Activated CD4-positive, alpha-beta T cell treated with anti-CD3 and anti-CD28 coated beads for 1 hour (primary cell): ENCODE measurements at regions not wholly inside any gene's neighbourhood (a gene's known extent, or its start where the extent isn't known, plus 50 kb on each side); places are given as distances from the start of the nearest gene placed in this dataset.
"Not testable (repeated sequence)": the region's sequence is repeated elsewhere in the genome, so short reads cannot be mapped to it uniquely, and the experiment has no call there.

Source experiments
- DNase-seq: peaks from one replicate; pipeline ENCODE4 v3.0.0-alpha.2; 2020

- DNase-seq = no peak
These were observed 950.7 kb upstream of the FANCL start for GRCh38 chr2:59191781-59192180.

DNA sequence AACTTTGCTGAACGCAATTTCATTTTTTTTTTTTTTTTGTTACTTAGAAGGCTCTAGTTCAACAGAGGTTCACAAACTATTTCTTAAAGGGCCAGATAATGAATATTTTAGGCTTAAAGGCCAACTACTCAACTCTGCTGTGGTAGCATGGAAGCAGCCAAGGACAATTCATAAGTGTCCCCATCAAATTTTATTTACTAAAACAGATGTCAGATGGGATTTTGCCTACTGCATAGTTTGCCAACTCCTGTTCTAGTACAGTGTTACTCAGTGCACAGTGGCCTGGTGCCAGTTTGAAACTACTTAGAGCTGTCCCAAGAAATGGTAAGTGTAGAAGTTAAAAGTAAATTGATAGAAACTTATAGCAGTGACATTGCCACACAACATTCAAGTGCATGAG lies 949.4 kb upstream of the FANCL start:
- DNase-seq = no peak

GRCh38 chr2:59184276-59185020 lies 943.3 kb upstream of the FANCL start:
- DNase-seq = no peak

- no peak for DNase-seq
These were observed 941.9 kb upstream of the FANCL start for GRCh38 chr2:59183070-59183469.

GRCh38 chr2:59182249-59182648 lies 941.1 kb upstream of the FANCL start:
- no peak for DNase-seq

GRCh38 chr2:59181347-59181746 lies 940.2 kb upstream of the FANCL start:
- DNase-seq = no peak

GRCh38 chr2:59180621-59181020 lies 939.5 kb upstream of the FANCL start:
- DNase-seq = no peak

DNA sequence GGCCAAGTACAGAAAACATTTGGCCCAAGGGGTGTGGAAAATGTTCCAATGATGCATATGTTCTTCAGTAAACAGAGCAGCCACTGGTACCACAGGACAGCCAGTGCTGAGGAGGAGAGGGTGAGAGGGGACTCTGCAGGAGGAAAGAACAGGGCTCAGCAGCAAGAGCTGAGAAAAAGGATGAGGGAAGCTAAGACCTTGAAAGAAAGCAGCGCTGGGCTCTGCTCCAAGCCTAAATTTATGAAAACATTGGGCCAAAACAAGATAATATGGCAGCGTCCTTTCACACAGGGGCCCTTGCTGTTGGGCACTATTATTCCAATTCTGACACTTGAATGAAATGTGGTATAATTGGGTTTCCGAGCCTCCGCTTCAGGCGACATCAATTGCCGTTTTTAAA lies 939.0 kb upstream of the FANCL start:
- DNase-seq = no peak

- no peak for DNase-seq
These were observed 936.6 kb upstream of the FANCL start for GRCh38 chr2:59177748-59178147.

DNA sequence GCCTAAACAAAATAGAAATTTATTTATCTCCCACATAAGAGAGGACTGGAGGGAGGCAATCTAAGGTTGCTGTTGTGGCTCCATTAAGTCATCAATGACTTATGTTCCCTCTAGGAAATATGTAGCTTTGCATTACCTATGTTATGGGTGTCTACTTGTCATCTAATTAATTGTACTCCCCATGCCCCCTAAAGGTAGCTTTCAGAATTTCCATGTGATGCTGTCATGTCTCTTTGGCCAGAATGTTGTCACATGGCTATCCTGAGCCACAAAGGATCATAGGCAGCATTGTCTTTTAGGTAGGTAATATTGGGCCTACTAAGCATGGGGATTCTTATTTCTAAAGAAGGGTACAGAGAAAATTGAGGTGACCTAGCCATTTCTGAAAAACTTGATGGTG lies 935.6 kb upstream of the FANCL start:
- DNase-seq = no peak

DNA sequence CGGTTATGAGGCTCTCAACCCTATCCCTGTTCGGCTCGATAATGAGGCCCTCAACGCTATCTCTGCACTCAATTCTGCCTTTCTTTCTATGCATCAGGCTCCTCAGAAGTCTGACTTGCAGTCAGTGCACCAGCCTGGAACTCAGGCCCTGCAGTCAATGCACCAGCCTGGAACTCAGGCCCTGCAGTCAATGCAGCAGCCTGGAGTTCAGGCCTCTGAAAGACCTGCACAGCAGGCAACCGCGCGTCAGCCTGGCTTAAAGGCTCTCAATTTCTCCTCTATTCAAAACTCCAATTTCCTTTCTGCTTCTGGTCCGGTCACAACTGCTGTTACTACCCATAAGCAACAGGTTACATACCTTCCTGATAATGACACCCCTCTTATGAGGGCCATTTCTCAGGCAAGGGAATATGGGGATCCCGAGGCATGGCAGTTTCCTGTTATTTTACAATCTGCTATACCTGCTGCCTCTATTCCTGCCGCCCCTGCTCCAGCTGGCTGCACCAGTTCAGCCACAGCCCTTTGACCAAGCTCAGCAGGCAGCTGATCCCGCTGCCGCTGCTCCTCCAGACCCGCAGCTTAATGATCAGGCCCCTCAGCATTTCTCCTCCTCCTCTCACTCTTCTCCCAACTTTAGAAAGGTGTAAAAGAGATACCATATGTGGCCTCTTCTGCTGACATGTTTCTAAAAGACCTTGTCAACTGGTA lies 933.6 kb upstream of the FANCL start:
- no peak for DNase-seq

DNA sequence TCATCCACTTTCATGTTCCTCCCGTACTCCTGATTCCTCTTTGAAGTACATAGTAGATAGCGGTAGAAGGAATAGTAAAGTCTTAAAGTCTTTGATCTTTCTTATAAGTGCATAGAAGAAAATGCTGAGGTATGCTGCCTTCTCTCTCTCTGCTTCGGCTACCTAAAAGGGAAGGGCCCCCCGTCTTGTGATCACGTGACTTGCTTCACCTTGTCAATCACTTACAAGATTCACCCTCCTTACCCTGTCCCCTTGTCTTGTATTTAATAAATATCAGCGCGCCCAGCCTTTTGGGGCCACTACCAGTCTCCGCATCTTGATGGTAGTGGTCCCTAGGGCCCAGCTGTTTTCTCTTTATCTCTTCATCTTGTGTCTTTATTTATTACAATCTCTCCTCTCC lies 932.2 kb upstream of the FANCL start:
- DNase-seq = no peak

GRCh38 chr2:59171019-59171418 lies 929.9 kb upstream of the FANCL start:
- no peak for DNase-seq

- no peak for DNase-seq
These were observed 927.6 kb upstream of the FANCL start for GRCh38 chr2:59168766-59169165.

DNA sequence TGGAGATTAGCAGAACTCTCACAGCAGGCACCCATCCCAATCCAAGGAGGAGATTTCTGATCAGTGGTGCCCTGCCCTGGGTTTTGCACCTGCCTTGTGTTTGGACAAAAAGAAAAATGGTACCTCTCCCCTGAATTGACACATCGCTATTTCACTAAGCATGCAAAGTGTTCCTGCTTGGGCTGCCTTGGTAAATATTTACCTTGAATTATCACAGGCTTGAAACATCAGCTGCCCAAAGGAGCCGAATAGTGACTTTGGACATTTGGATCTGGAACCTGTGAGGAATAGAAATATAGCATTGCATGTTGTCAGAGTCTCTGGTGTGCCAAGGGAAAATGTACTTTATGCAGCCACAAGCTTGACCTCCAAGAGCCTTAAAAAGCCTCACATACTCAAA lies 926.4 kb upstream of the FANCL start:
- DNase-seq = no peak

DNA sequence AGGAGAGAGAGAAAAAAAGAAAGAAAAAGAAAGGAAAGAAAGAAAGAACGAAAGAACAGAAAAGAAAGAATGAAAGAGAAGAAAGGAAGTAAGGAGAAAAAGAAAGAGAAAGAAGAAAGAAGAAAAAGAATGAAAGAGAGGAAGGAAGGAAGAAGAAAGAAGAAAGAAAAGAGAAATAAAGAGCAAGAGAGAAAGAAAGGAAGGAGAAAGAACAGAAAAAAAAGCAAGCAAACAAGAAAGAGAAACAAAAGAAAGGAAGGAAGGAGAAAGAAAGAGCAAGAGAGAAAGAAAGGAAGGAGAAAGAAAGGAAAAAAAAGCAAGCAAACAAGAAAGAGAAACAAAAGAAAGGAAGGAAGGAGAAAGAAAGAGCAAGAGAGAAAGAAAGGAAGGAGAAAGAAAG lies 916.8 kb upstream of the FANCL start:
- not testable (repeated sequence) for DNase-seq

DNA sequence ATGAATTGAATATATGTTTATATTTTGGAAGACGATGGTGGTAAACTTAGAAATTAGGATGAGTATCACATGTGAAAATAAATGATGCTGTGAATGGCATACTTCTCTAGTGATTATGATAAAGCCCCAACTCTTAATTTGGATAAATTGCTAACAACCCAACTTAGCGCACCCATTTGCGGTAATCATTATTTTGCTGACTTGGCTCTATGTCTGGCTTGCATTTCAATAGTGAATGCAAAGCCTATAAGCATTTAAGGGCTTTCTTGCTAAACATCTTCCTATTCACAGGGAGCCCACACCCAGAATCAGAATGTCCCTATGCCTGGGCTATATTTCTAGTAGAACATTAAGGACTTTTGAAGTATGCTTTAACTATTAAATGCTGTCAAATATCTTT lies 910.7 kb upstream of the FANCL start:
- DNase-seq = no peak

GRCh38 chr2:59150217-59150849 lies 909.2 kb upstream of the FANCL start:
- DNase-seq = no peak

- no peak for DNase-seq
These were observed 908.1 kb upstream of the FANCL start for GRCh38 chr2:59149271-59149670.

DNA sequence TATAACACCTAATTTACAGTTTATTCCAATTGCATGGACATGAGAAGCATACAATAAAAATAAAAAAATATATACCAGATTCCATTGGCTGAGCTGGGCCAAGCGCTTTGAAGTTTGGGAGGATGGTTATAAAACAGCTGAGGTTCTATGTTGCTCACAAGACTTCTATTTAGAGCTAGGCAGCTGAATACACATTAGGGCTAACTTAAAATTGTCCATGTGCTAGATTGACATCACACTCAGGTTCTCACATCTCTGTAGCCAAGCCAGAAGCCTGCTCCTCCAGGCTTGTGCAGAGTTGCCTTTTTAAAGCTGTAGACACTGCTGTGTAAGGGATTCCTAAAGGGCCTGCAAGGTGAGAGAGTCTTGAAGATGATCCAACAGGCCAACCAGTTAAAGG lies 871.1 kb upstream of the FANCL start:
- DNase-seq = no peak

DNA sequence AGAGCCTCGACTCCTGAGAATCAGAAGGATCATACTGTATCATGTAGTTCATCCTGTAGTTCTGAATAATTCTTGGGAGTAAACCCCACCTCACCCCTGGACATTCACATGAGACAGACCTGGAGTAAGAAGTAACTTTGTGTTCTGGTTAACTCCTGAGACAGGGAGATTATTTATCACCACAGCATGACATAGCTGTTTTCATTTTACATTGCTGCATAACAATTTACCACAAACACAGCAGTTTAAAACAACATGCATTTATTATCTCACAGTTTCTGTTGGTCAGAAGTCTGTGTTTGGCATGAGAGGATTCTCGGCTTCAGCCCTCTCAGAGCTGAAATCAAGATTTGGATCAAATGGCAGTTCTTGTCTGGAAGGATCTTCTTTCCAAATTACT lies 855.8 kb upstream of the FANCL start:
- no peak for DNase-seq

DNA sequence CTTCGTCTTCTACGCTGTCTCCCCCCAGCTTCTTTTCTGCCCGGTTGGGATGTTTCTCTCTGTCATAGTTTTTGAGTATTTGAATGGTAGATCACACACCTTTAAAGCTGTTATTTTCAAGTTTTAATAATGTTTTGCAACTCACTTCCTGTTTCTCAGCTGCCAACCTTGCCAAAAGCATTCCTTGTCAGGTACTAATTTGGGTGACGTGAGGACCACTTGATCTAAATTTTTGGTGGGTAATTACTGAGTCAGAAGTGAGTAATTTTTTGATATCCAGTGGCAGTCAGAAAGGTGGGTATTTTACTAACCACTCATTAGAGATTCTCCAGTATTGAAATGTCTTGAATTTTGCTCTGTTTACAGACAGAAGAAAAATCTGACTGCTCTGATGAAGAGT lies 852.4 kb upstream of the FANCL start:
- no peak for DNase-seq

DNA sequence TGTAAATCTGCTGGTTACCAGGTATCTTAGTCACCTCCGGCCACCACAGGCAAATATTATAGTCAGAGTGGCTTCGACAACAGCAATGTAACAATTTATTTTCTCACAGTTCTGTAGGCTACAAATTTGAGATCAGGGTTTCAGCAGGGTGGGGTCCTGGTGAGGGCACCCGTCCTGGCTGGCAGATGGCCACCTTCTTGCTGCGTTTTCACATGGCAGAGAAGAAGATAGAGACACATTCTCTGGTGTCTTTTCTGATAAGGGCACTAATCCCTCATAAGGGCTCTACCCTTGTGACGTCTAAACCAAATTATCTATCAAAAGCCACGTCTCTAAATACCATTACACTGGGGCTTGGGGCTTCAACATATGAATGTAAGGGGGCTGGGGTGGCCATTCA lies 843.2 kb upstream of the FANCL start:
- DNase-seq = no peak

DNA sequence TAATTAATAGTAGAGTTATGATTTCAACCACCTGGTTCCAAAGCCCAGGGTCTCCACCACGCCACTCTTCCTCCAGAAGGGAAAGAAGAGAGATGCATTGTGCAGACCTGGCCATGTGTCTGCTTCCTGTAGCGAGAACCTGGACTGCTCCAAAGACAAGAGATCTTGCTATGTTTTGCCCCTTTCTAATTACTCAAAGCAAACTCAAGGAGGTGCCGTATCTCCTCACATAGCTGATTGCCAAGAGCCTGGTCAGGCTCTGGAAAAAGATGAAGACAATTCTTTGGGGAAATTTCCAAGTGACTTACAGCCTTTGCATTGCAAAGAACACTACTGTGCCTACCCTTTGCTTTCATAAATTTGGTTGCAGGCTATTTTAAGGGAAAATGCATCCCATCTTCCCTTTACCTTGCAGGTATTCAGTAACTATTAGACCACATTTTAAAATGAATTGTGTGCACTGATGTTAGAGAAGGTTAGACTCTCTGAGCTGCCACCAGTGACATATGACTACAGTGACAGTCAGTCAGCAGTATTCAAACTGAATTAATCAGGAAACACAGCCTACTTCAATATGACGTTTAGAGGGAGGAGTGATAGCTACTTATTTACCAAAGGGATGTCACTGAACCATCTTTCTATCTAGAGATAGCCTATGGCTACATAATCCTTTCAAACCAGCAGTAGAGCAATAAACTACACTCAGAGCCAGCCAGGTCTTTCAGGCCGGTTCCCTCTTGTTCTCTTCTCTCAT lies 842.1 kb upstream of the FANCL start:
- no peak for DNase-seq
